Thymus (tissue), 11 donors: ENCODE measurements at regions not wholly inside any gene's neighbourhood (a gene's known extent, or its start where the extent isn't known, plus 50 kb on each side); places are given as distances from the start of the nearest gene placed in this dataset.

Experiments used
- DNase-seq, 9 donors: peaks; one replicate each; pipeline ENCODE4 v3.0.0-alpha.2; 2013; ENCODE audit warnings: low spot score in 9 of 9, low read depth in 6 of 9, missing footprints in 1 of 9
- H3K27ac ChIP-seq, 2 donors: one replicate each; pipeline ENCODE4 v1.5.1; 2013; ENCODE audit warnings: control low read depth in 1 of 2, low read depth in 1 of 2, low read length in 1 of 2, mild to moderate bottlenecking in 1 of 2, moderate library complexity in 1 of 2
- H3K27me3 ChIP-seq, 2 donors: one replicate each; pipeline ENCODE4 v1.5.1; 2013; ENCODE audit warnings: low read length in 1 of 2; ENCODE audit not compliant: control insufficient read depth in 2 of 2, insufficient read depth in 1 of 2
- H3K36me3 ChIP-seq, 2 donors: one replicate each; pipeline ENCODE4 v1.5.1; 2013; ENCODE audit warnings: low read length in 1 of 2, mild to moderate bottlenecking in 1 of 2, moderate library complexity in 1 of 2; ENCODE audit not compliant: control insufficient read depth in 2 of 2, insufficient read depth in 2 of 2
- H3K4me1 ChIP-seq, 2 donors: one replicate each; pipeline ENCODE4 v1.5.1; 2013; ENCODE audit warnings: low read length in 2 of 2; ENCODE audit not compliant: control insufficient read depth in 2 of 2, insufficient read depth in 2 of 2
- H3K4me3 ChIP-seq, 2 donors: one replicate each; pipeline ENCODE4 v1.5.1; 2013; ENCODE audit warnings: low read length in 2 of 2, control low read depth in 1 of 2, mild to moderate bottlenecking in 1 of 2
- H3K9me3 ChIP-seq, 2 donors: one replicate each; pipeline ENCODE4 v1.5.1; 2013; ENCODE audit warnings: low read length in 1 of 2, mild to moderate bottlenecking in 1 of 2; ENCODE audit not compliant: control insufficient read depth in 2 of 2, insufficient read depth in 1 of 2
- WGBS: extraction: QIAGEN DNeasy Blood & Tissue Kit; methylation state at CpG from one replicate; pipeline ENCODE4 v1.1.7; 2013; 5-methylcytosine and 5-hydroxymethylcytosine counted together
- donor health status: healthy.

DNA sequence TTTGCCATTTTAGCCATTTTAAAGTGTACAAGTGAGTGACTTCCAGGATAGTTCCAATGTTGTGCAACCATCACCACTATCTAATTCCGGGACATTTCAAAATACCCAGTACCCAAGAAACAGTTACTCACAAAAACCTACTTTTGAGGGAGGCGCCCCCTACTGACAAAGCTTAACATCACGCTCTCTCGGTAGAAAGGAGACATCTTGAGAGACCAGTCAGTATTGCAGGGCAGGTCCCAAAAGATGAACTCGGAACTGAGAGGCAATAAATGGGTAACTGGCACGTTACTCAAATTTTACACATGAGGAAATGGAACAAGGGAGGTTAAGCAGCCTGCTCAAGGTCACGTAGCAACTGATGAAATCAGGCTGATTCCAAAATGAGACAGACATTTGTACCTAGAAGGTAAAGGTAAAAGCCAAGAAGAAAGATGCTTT is 50.0 kb upstream of the POU2AF1 start:
- no peak overlapping the region for H3K27ac ChIP-seq
- H3K27me3 ChIP-seq = no peaks in the 10 kb centered on the region
- WGBS = 76% methylated on average over 7 of the region's 7 CpGs
- peaks cover 0 to 9% of the 10 kb centered on the region in 2 donors for H3K4me1 ChIP-seq
- no peaks in the 10 kb centered on the region for H3K36me3 ChIP-seq
- no peak overlapping the region for H3K4me3 ChIP-seq
- no peaks in the 10 kb centered on the region for H3K9me3 ChIP-seq
- peak in 1 of 9 donors; percentile 64 for DNase-seq
